ENCODE measurements at regions not wholly inside any gene's neighbourhood (a gene's known extent, or its start where the extent isn't known, plus 50 kb on each side); places are given as distances from the start of the nearest gene placed in this dataset.

DNA sequence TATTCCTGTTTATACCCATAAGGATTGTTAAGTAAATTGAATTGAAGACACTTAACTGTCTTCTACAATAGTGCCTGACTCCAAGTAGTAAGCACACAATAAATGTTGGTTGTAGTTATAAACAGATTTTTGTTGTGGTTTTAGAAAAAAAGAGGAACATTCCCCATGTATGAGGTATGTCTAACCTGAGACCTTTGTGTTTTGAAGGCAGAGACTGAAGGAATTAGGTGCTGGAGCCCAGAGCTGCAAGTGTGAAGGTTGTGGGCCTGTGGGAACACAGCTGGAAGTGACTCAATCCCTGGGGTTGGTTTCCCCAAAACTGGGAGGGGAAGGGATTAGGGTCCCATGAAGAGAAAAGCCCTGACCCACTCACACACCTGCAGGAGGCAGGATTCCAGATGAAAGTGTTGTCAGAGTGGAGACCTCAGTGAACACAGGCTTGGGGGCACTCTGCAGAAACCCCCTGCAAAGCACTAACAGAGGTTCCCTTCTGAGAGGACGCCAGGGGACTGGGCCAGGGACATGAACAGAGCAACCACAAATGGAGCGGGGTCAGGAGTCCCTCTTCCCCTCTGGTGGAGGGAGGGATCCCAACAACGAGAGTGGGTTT lies 265.1 kb upstream of the KLF14 start:
- CTCF ChIA-PET, result interaction anchor here (0.9 to 7.1 kb wide), 3 partner anchors 11 to 29 kb away, joined by 3 to 47 read pairs (median 4); no protein-coding TSS in a partner anchor
- POLR2A ChIA-PET, result no interaction called here
- no peak for DNase-seq (ENCODE audit: extremely low spot score)
- TF ChIP-seq, protein P1, sequence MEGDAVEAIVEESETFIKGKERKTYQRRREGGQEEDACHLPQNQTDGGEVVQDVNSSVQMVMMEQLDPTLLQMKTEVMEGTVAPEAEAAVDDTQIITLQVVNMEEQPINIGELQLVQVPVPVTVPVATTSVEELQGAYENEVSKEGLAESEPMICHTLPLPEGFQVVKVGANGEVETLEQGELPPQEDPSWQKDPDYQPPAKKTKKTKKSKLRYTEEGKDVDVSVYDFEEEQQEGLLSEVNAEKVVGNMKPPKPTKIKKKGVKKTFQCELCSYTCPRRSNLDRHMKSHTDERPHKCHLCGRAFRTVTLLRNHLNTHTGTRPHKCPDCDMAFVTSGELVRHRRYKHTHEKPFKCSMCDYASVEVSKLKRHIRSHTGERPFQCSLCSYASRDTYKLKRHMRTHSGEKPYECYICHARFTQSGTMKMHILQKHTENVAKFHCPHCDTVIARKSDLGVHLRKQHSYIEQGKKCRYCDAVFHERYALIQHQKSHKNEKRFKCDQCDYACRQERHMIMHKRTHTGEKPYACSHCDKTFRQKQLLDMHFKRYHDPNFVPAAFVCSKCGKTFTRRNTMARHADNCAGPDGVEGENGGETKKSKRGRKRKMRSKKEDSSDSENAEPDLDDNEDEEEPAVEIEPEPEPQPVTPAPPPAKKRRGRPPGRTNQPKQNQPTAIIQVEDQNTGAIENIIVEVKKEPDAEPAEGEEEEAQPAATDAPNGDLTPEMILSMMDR (IDR thresholded peaks at IDR 0.05; ENCODE audit: control extremely low read depth, extremely low read depth, low read depth, missing control alignments), result no peak

- POLR2A ChIA-PET, result no interaction called here
- CTCF ChIA-PET, result interaction anchor here (1.3 to 7.1 kb wide), 5 partner anchors 18 to 103 kb away, joined by 3 to 47 read pairs (median 5); no protein-coding TSS in a partner anchor
- no peak for DNase-seq (ENCODE audit: extremely low spot score)
- TF ChIP-seq, protein P1 (IDR thresholded peaks at IDR 0.05; ENCODE audit: control extremely low read depth, extremely low read depth, low read depth, missing control alignments), result no peak
These were observed 265.9 kb upstream of the KLF14 start for GRCh38 chr7:130999926-131000325.

GRCh38 chr7:131000389-131000788 lies 266.4 kb upstream of the KLF14 start:
- ChIA-PET CTCF (interaction anchor here (1.1 to 7.1 kb wide), 7 partner anchors 18 to 104 kb away, joined by 3 to 47 read pairs (median 5); no protein-coding TSS in a partner anchor), POLR2A (no interaction called here)
- TF ChIP-seq, protein P1 (IDR thresholded peaks at IDR 0.05; ENCODE audit: control extremely low read depth, extremely low read depth, low read depth, missing control alignments), result no peak
- no peak for DNase-seq (ENCODE audit: extremely low spot score)

- TF ChIP-seq, protein P1 (IDR thresholded peaks at IDR 0.05; ENCODE audit: control extremely low read depth, extremely low read depth, low read depth, missing control alignments), result no peak
- DNase-seq (ENCODE audit: extremely low spot score), result no peak
- POLR2A ChIA-PET, result no interaction called here
- CTCF ChIA-PET, result interaction anchor here (1.1 to 7.1 kb wide), 7 partner anchors 19 to 104 kb away, joined by 3 to 47 read pairs (median 5); no protein-coding TSS in a partner anchor
These were observed 266.9 kb upstream of the KLF14 start for GRCh38 chr7:131000873-131001272.

- TF ChIP-seq, protein P1 (IDR thresholded peaks at IDR 0.05; ENCODE audit: control extremely low read depth, extremely low read depth, low read depth, missing control alignments), result no peak
- POLR2A ChIA-PET, result no interaction called here
- no peak for DNase-seq (ENCODE audit: extremely low spot score)
- CTCF ChIA-PET, result interaction anchor here (2.0 to 7.1 kb wide), 4 partner anchors 20 to 106 kb away, joined by 6 to 47 read pairs (median 20); no protein-coding TSS in a partner anchor
These were observed 268.6 kb upstream of the KLF14 start for GRCh38 chr7:131002600-131002999.

- DNase-seq (ENCODE audit: extremely low spot score), result no peak
- ChIA-PET CTCF (interaction anchor here (0.9 to 7.1 kb wide), 8 partner anchors 8 to 107 kb away, joined by 3 to 47 read pairs (median 8); no protein-coding TSS in a partner anchor), POLR2A (no interaction called here)
- TF ChIP-seq, protein P1 (IDR thresholded peaks at IDR 0.05; ENCODE audit: control extremely low read depth, extremely low read depth, low read depth, missing control alignments), result no peak
These were observed 269.6 kb upstream of the KLF14 start for GRCh38 chr7:131003634-131004033.
